CD14-positive monocyte (primary cell): ENCODE measurements at regions not wholly inside any gene's neighbourhood (a gene's known extent, or its start where the extent isn't known, plus 50 kb on each side); places are given as distances from the start of the nearest gene placed in this dataset.
"Not testable (repeated sequence)": the region's sequence is repeated elsewhere in the genome, so short reads cannot be mapped to it uniquely, and the experiment has no call there.

Source experiments
- DNase-seq, 3 donors: peaks; one replicate each; pipeline ENCODE4 v3.0.0-alpha.2; 2011 to 2022
- H2AFZ ChIP-seq: 2 replicates; pipeline ENCODE4 v1.6.0; 2012; ENCODE audit warnings: mild to moderate bottlenecking, low read depth, low read length, inconsistent platforms; ENCODE audit not compliant: insufficient read depth, poor library complexity, severe bottlenecking
- H3K27ac ChIP-seq, 2 donors: 1 replicate in 1 of 2; 2 replicates in 1 of 2; pipeline ENCODE4 v1.5.1; 2012 to 2013; ENCODE audit warnings: low read length in 2 of 2, control low read depth in 1 of 2, inconsistent platforms in 1 of 2, low read depth in 1 of 2, mild to moderate bottlenecking in 1 of 2
- H3K27me3 ChIP-seq, 2 donors: one replicate each; pipeline versions ENCODE4 v1.6.0 to v1.6.1; 2011 to 2013; ENCODE audit warnings: low read length in 2 of 2; ENCODE audit not compliant: control insufficient read depth in 2 of 2, insufficient read depth in 2 of 2
- H3K36me3 ChIP-seq, 2 donors: replicated peaks in 1 of 2; 1 replicate in 1 of 2; 2 replicates in 1 of 2; pipeline versions ENCODE4 v1.5.1 to v1.6.1; 2012 to 2013; ENCODE audit warnings: low read length in 2 of 2, control low read depth in 1 of 2, inconsistent platforms in 1 of 2, mild to moderate bottlenecking in 1 of 2; ENCODE audit not compliant: insufficient read depth in 2 of 2, control insufficient read depth in 1 of 2
- H3K4me1 ChIP-seq, 2 donors: 1 replicate in 1 of 2; 2 replicates in 1 of 2; pipeline versions ENCODE4 v1.5.1 to v1.6.1; 2012 to 2013; ENCODE audit warnings: low read length in 2 of 2, control low read depth in 1 of 2, inconsistent platforms in 1 of 2, mild to moderate bottlenecking in 1 of 2, moderate library complexity in 1 of 2; ENCODE audit not compliant: insufficient read depth in 2 of 2, control insufficient read depth in 1 of 2
- H3K4me2 ChIP-seq: replicated peaks from 2 replicates; pipeline ENCODE3; 2012; ENCODE audit warnings: low read length, moderate library complexity, mild to moderate bottlenecking; ENCODE audit not compliant: poor library complexity, severe bottlenecking; ENCODE audit errors: extremely low read depth
- H3K4me3 ChIP-seq, 3 experiments: fragments of 200-600 bp in 1 of 3; sonication (generic) in 1 of 3; replicated peaks in 1 of 3; 1 replicate in 2 of 3; 2 replicates in 1 of 3; pipeline ENCODE4 v1.5.1; 2011 to 2013; ENCODE audit warnings: low read length in 3 of 3, mild to moderate bottlenecking in 3 of 3, control low read depth in 2 of 3, low read depth in 2 of 3, inconsistent platforms in 1 of 3, moderate library complexity in 1 of 3
- H3K79me2 ChIP-seq: 2 replicates; pipeline ENCODE4 v1.6.0; 2012; ENCODE audit warnings: mild to moderate bottlenecking, control low read depth, inconsistent platforms, low read length, moderate library complexity; ENCODE audit not compliant: insufficient read depth
- H3K9ac ChIP-seq: 2 replicates; pipeline ENCODE4 v1.6.0; 2017; ENCODE audit warnings: low read length, mild to moderate bottlenecking; ENCODE audit not compliant: insufficient read depth, poor library complexity, severe bottlenecking
- H3K9me3 ChIP-seq, 2 donors: replicated peaks in 1 of 2; 1 replicate in 1 of 2; 2 replicates in 1 of 2; pipeline versions ENCODE4 v1.5.1 to v1.6.1; 2012 to 2013; ENCODE audit warnings: low read length in 2 of 2, control low read depth in 1 of 2; ENCODE audit not compliant: control insufficient read depth in 1 of 2, insufficient read depth in 1 of 2
- H4K20me1 ChIP-seq: 2 replicates; pipeline ENCODE4 v1.6.0; 2012; ENCODE audit warnings: mild to moderate bottlenecking, low read length, control low read depth, moderate library complexity; ENCODE audit not compliant: insufficient read depth
- H3K27ac Mint-ChIP-seq, 7 donors: one replicate each; pipeline ENCODE4 v1.8.0; 2020; ENCODE audit warnings: mild to moderate bottlenecking in 7 of 7, mixed read lengths in 7 of 7, moderate library complexity in 6 of 7, inconsistent platforms in 2 of 7
- H3K27me3 Mint-ChIP-seq, 3 donors: one replicate each; pipeline ENCODE4 v1.8.0; 2021 to 2022; ENCODE audit warnings: low read depth in 3 of 3, mild to moderate bottlenecking in 3 of 3, mixed read lengths in 3 of 3, moderate library complexity in 3 of 3, inconsistent platforms in 1 of 3
- H3K36me3 Mint-ChIP-seq, 2 donors: one replicate each; pipeline ENCODE4 v1.8.0; 2020; ENCODE audit warnings: mixed read lengths in 2 of 2, inconsistent platforms in 1 of 2, mild to moderate bottlenecking in 1 of 2
- H3K4me1 Mint-ChIP-seq: one replicate; pipeline ENCODE4 v1.8.0; 2020; ENCODE audit warnings: mild to moderate bottlenecking, mixed read lengths
- H3K4me3 Mint-ChIP-seq, 2 donors: one replicate each; pipeline ENCODE4 v1.8.0; 2020; ENCODE audit warnings: mild to moderate bottlenecking in 2 of 2, mixed read lengths in 2 of 2, moderate library complexity in 1 of 2
- H3K9me3 Mint-ChIP-seq, 7 donors: one replicate each; pipeline ENCODE4 v1.8.0; 2020 to 2022; ENCODE audit warnings: mixed read lengths in 7 of 7, mild to moderate bottlenecking in 6 of 7, moderate library complexity in 6 of 7, inconsistent platforms in 2 of 7
- WGBS: methylation state at CpG from one replicate; pipeline ENCODE4 v1.1.5; 2013; ENCODE audit warnings: missing lambda C conversion rate; ENCODE audit not compliant: insufficient coverage; 5-methylcytosine and 5-hydroxymethylcytosine counted together
- intact Hi-C, 2 donors: fragments of 100-400 bp; cut with micrococcal nuclease; formaldehyde crosslinking; loops; one replicate each; pipeline versions ENCODE4 v1.15.0 to v1.15.1; 2023
- TF ChIP-seq, protein P1 (sequence below): fragments of 200-600 bp; IDR thresholded peaks from one replicate; pipeline ENCODE4 v1.8.0; 2022; ENCODE audit warnings: antibody characterized with exemption, mild to moderate bottlenecking

DNA sequence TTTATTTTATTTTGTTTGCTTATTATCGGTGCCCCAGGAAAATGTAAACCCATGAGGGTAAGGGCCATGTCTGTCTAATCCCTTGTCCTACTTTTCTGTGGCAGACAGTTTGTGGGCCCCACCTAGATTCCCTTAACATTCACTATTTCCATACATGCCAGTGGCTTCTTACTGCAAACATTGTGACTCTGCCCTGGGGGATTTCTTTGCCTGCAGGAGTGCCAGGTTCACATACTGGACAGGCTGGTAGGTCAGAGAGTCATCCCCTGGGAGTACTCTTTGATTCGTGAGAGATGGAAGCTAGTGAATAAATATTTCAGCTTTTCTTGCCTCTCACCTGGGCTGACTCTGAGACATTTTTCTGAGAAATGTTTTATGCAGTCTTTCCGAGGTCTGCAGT, 122.8 kb upstream of the TBX5 start:
- H3K27me3 Mint-ChIP-seq, result peaks cover 4% of the 10 kb centered on the region in 3 donors
- Histone ChIP-seq H3K4me1 (no peaks in the 10 kb centered on the region), H3K4me3 (no peak overlapping the region), H3K9me3 (no peaks in the 10 kb centered on the region), H3K4me2 (no peak overlapping the region), H2AFZ (no peak overlapping the region), H3K27ac (no peak overlapping the region), H3K36me3 (no peaks in the 10 kb centered on the region), H3K9ac (no peak overlapping the region), H3K27me3 (peaks cover 0 to 2% of the 10 kb centered on the region in 2 donors), H4K20me1 (no peaks in the 10 kb centered on the region), H3K79me2 (no peaks in the 10 kb centered on the region)
- no peak overlapping the region for H3K27ac Mint-ChIP-seq
- TF ChIP-seq, protein P1, sequence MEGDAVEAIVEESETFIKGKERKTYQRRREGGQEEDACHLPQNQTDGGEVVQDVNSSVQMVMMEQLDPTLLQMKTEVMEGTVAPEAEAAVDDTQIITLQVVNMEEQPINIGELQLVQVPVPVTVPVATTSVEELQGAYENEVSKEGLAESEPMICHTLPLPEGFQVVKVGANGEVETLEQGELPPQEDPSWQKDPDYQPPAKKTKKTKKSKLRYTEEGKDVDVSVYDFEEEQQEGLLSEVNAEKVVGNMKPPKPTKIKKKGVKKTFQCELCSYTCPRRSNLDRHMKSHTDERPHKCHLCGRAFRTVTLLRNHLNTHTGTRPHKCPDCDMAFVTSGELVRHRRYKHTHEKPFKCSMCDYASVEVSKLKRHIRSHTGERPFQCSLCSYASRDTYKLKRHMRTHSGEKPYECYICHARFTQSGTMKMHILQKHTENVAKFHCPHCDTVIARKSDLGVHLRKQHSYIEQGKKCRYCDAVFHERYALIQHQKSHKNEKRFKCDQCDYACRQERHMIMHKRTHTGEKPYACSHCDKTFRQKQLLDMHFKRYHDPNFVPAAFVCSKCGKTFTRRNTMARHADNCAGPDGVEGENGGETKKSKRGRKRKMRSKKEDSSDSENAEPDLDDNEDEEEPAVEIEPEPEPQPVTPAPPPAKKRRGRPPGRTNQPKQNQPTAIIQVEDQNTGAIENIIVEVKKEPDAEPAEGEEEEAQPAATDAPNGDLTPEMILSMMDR, result no peak
- no peaks in the 10 kb centered on the region for H3K36me3 Mint-ChIP-seq
- no peaks in the 10 kb centered on the region for H3K9me3 Mint-ChIP-seq
- no peaks in the 10 kb centered on the region for H3K4me1 Mint-ChIP-seq
- WGBS, result 73% methylated on average over 3 of the region's 3 CpGs
- H3K4me3 Mint-ChIP-seq, result no peak overlapping the region
- no peak for DNase-seq
- intact Hi-C loops, result no loop called here

DNA sequence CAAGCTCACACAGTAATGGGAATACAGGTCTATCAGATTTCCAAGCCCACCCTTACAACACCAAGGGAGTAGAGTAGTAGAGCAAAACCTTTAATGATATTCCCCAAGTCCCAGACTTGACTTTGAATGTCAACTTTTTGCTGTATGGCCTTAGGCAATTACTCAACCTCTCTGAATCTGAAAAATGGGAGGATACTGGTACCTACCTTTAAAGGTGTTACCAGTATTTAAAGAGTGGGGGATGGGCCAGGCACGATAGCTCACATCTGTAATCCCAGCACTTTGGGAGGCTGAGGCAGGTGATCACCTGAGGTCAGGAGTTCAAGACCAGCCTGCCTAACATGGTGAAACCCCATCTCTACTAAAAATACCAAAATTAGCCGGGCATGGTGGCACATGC, 115.2 kb upstream of the TBX5 start:
- H3K4me3 Mint-ChIP-seq, H3K9me3 Mint-ChIP-seq, H4K20me1 ChIP-seq, H2AFZ ChIP-seq, H3K4me2 ChIP-seq, H3K4me1 Mint-ChIP-seq, DNase-seq, H3K4me1 ChIP-seq, H3K4me3 ChIP-seq, H3K27me3 Mint-ChIP-seq, H3K36me3 Mint-ChIP-seq, H3K27ac Mint-ChIP-seq, H3K27ac ChIP-seq, intact Hi-C loops, H3K9me3 ChIP-seq, H3K79me2 ChIP-seq, H3K36me3 ChIP-seq, H3K9ac ChIP-seq, H3K27me3 ChIP-seq: not testable (repeated sequence)
- 100% methylated on average over 1 of the region's 2 CpGs for WGBS
